Psoas muscle (tissue), 7 donors: ENCODE measurements at regions not wholly inside any gene's neighbourhood (a gene's known extent, or its start where the extent isn't known, plus 50 kb on each side); places are given as distances from the start of the nearest gene placed in this dataset.

Source experiments
- ATAC-seq, 4 donors: fragments of 200-7000 bp; cut with Tn5 transposase; one replicate each; pipeline ENCODE4 v1.9.1; 2020; ENCODE audit warnings: moderate library complexity in 3 of 4, mild to moderate bottlenecking in 2 of 4
- DNase-seq, 2 donors: peaks; one replicate each; pipeline ENCODE4 v3.0.0-alpha.2; 2020
- H3K27ac ChIP-seq: fragments of 200-600 bp; one replicate; pipeline ENCODE4 v1.8.0; 2022
- H3K27me3 ChIP-seq, 3 donors: fragments of 200-600 bp in 1 of 3; one replicate each; pipeline versions ENCODE4 v1.6.1 to v1.8.0; 2013 to 2022; ENCODE audit warnings: low read length in 2 of 3, mild to moderate bottlenecking in 2 of 3, moderate library complexity in 1 of 3; ENCODE audit not compliant: insufficient read depth in 3 of 3
- H3K36me3 ChIP-seq, 2 donors: fragments of 200-600 bp in 1 of 2; one replicate each; pipeline versions ENCODE4 v1.6.1 to v1.8.0; 2013 to 2022; ENCODE audit warnings: low read depth in 1 of 2, mild to moderate bottlenecking in 1 of 2, moderate library complexity in 1 of 2; ENCODE audit not compliant: insufficient read depth in 1 of 2
- H3K4me1 ChIP-seq: fragments of 200-600 bp; one replicate; pipeline ENCODE4 v1.8.0; 2022
- H3K4me3 ChIP-seq: fragments of 200-600 bp; one replicate; pipeline ENCODE4 v1.8.0; 2022; ENCODE audit warnings: mild to moderate bottlenecking
- H3K9me3 ChIP-seq: fragments of 200-600 bp; one replicate; pipeline ENCODE4 v1.8.0; 2022
- WGBS, 3 donors: extraction: QIAGEN DNeasy Blood & Tissue Kit; methylation state at CpG; one replicate each; pipeline versions ENCODE4 v1.1.6 to v1.1.7; 2013; 5-methylcytosine and 5-hydroxymethylcytosine counted together
- intact Hi-C, 2 donors: fragments of 100-400 bp; cut with DNase I; formaldehyde crosslinking; loops; one replicate each; pipeline versions ENCODE4 v1.11.0 to v1.14.2; 2022
- TF ChIP-seq, protein P1 (sequence below): fragments of 200-600 bp; IDR thresholded peaks from one replicate; pipeline ENCODE4 v1.8.0; 2022; ENCODE audit warnings: antibody characterized with exemption
- donor health status: healthy with polysubstance abuse.
- donor health status: DM: no; HTN: no; CAD: no; lungs with moderate emphysema.
- donor health status: Bipolar disorder and iron deficiency.
- donor health status: healthy.
- donor health status: DM: yes; HTN: yes; CAD: no.
- donor health status: DM: no; HTN: no; CAD: no.
- donor health status: DM: yes; HTN: yes; CAD: no.

DNA sequence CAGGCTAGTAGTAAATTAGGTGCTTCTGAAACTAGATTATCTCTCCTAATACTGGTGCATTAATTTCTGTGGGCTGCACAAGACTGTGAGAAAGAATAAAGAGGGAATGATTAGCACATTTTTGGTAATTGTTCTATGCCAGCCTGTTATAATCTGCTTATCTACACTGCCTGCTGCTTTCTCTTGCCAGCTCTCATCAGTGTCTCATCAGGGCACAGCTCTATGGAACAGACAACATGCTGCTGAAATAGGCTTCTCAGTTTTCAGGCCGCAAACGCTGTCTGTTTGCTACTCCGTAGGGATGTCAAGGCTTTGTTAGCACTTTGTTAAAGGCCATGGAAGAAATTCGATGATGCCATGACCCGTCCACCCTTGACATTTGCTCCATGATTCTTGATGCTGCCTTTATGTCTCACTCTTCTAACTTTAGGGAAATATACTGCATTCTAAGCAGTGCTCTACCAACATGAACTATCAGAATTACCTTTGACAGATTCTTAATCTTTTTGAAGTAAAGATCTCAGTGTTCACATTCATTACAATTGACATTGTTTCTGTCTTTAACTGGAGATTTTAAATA is 84.0 kb upstream of the PRR20A start:
- Histone ChIP-seq H3K27me3 (no peaks in the 10 kb centered on the region), H3K36me3 (no peaks in the 10 kb centered on the region), H3K27ac (no peak overlapping the region), H3K4me1 (no peaks in the 10 kb centered on the region), H3K4me3 (no peak overlapping the region), H3K9me3 (no peaks in the 10 kb centered on the region)
- intact Hi-C loops, result no loop called here
- TF ChIP-seq, protein P1, sequence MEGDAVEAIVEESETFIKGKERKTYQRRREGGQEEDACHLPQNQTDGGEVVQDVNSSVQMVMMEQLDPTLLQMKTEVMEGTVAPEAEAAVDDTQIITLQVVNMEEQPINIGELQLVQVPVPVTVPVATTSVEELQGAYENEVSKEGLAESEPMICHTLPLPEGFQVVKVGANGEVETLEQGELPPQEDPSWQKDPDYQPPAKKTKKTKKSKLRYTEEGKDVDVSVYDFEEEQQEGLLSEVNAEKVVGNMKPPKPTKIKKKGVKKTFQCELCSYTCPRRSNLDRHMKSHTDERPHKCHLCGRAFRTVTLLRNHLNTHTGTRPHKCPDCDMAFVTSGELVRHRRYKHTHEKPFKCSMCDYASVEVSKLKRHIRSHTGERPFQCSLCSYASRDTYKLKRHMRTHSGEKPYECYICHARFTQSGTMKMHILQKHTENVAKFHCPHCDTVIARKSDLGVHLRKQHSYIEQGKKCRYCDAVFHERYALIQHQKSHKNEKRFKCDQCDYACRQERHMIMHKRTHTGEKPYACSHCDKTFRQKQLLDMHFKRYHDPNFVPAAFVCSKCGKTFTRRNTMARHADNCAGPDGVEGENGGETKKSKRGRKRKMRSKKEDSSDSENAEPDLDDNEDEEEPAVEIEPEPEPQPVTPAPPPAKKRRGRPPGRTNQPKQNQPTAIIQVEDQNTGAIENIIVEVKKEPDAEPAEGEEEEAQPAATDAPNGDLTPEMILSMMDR, result no peak
- DNase-seq, result no peak
- ATAC-seq, result no peak
- 28 to 33% (median 29%) methylated on average over 5 of the region's 5 CpGs for WGBS, 3 donors

DNA sequence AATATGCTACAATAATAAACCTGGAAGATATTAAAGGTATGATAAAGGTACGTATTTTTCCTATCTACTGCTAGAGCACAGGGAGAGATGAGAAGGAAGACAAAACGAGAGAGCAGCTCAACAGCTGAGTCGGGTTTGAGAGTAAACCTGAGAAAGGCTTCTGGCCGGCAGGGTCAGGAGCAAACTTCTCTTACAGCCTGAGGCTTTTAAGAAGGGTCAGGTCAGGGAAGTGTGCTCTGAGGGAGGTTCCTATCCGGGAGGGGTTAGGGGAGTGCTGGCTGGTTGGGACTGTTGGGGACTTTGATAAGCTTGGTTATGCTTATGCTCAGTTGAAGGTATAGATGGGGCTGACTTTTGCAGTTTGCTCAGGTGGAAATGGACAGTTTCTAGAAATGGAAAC is 77.7 kb upstream of the PRR20A start:
- intact Hi-C loops, result no loop called here
- Histone ChIP-seq H3K27ac (no peak overlapping the region), H3K9me3 (no peaks in the 10 kb centered on the region), H3K27me3 (no peaks in the 10 kb centered on the region), H3K4me3 (no peak overlapping the region), H3K4me1 (no peaks in the 10 kb centered on the region), H3K36me3 (no peaks in the 10 kb centered on the region)
- 49 to 64% (median 53%) methylated on average over 5 of the region's 5 CpGs for WGBS, 3 donors
- DNase-seq (no peak), ATAC-seq (no peak)
- TF ChIP-seq, protein P1, result no peak

DNA sequence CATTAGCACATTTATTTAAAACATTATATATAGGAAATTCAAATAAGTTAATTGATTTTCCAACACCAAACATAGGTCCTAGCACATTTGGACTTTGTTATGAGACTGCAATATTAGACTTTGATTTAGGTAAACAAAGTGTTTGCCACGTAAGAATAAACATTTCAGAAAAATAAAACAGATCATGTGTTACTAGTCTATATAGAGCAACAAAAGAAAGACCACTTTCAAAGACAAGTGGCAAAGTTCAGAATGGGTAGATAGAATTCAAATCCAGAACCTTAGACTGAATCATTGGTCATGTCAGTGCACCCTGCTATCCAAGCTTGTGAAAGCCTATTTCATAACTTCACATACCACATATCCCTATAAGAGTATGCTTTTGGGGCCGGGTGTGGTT is 66.7 kb upstream of the PRR20A start:
- Histone ChIP-seq H3K9me3 (no peaks in the 10 kb centered on the region), H3K27ac (no peak overlapping the region), H3K27me3 (no peaks in the 10 kb centered on the region), H3K4me1 (no peaks in the 10 kb centered on the region), H3K4me3 (no peak overlapping the region), H3K36me3 (no peaks in the 10 kb centered on the region)
- ATAC-seq, result no peak
- DNase-seq, result no peak
- 78 to 83% (median 81%) methylated on average over 2 of the region's 2 CpGs for WGBS, 3 donors
- intact Hi-C loops, result no loop called here
- TF ChIP-seq, protein P1, result no peak

DNA sequence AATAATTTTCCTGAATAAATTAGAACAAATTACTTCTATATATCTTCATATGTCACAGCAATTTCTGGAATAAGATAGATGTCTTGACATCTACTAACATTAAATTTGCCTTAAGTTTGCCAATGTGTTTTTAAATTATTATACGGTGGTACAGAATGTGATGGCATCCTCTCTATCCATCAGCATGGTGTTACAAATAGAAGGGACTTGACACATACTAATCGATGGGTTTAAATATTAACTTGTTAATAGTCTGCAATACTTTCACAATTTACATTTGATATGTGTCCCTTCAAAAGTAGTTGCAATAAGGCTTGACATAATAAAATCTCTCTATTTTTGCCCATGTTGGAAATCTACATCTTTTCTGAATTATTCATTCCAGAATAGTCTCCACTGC is 65.1 kb upstream of the PRR20A start:
- ATAC-seq (no peak), DNase-seq (no peak)
- Histone ChIP-seq H3K4me3 (no peak overlapping the region), H3K27ac (no peak overlapping the region), H3K36me3 (no peaks in the 10 kb centered on the region), H3K4me1 (no peaks in the 10 kb centered on the region), H3K9me3 (no peaks in the 10 kb centered on the region), H3K27me3 (no peaks in the 10 kb centered on the region)
- intact Hi-C loops, result no loop called here
- TF ChIP-seq, protein P1, result no peak
- 93 to 96% (median 94%) methylated on average over 2 of the region's 2 CpGs for WGBS, 3 donors

DNA sequence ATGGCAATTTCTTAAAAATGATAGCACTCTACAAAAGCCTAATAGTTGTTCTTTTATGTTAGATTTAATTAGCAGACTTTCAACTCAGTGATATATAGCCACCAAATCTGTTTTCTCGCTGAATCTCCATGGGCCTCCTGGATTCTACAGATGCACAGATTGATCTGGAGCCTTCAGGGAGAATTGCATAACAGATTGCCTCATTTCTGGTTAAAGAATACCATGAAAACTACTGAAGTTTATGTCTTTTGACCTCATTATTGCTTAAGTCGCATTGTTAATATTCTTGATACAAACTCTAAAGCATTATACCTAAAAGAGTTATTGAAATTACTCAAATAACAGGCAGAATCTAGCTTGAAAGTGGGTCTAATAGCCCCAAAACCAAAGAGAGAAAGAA is 53.7 kb upstream of the PRR20A start:
- Histone ChIP-seq H3K27ac (no peak overlapping the region), H3K27me3 (no peaks in the 10 kb centered on the region), H3K36me3 (no peaks in the 10 kb centered on the region), H3K4me1 (no peaks in the 10 kb centered on the region), H3K9me3 (no peaks in the 10 kb centered on the region), H3K4me3 (no peak overlapping the region)
- intact Hi-C loops, result no loop called here
- WGBS, 3 donors, result 72 to 75% (median 73%) methylated on average over 2 of the region's 2 CpGs
- ATAC-seq (no peak), DNase-seq (no peak)
- TF ChIP-seq, protein P1, result no peak
